ENCODE measurements at regions not wholly inside any gene's neighbourhood (a gene's known extent, or its start where the extent isn't known, plus 50 kb on each side); places are given as distances from the start of the nearest gene placed in this dataset.

- no peak for TF ChIP-seq PRDM15 (CRISPR knock-in tag; IDR thresholded peaks at IDR 0.05)
- no peak for TF ChIP-seq CTCF (IDR thresholded peaks at IDR 0.05)
These were observed 88.8 kb upstream of the HS3ST5 start for GRCh38 chr6:114431641-114432040.
